GM23338 (cell line): ENCODE measurements at regions not wholly inside any gene's neighbourhood (a gene's known extent, or its start where the extent isn't known, plus 50 kb on each side); places are given as distances from the start of the nearest gene placed in this dataset.

Source experiments
- ATAC-seq: fragments of 200-7000 bp; cut with Tn5 transposase; 3 replicates; pipeline ENCODE4 v1.9.1; 2020
- DNase-seq: peaks from one replicate; pipeline ENCODE4 v3.0.0-alpha.2; 2015; ENCODE audit warnings: low spot score
- H2AFZ ChIP-seq: fragments of 200-600 bp; sonication (generic); 2 replicates; pipeline ENCODE4 v1.8.0; 2016; ENCODE audit warnings: antibody characterized with exemption, mild to moderate bottlenecking, moderate library complexity
- H3F3A ChIP-seq: fragments of 200-600 bp; sonication (generic); replicated peaks from 2 replicates; pipeline ENCODE4 v1.8.0; 2017; ENCODE audit warnings: antibody characterized with exemption, mixed run types, low read depth
- H3K27ac ChIP-seq: fragments of 200-600 bp; sonication (generic); 2 replicates; pipeline ENCODE4 v1.6.1; 2016; ENCODE audit warnings: low read depth
- H3K27me3 ChIP-seq: fragments of 200-600 bp; sonication (generic); 2 replicates; pipeline ENCODE4 v1.8.0; 2016; ENCODE audit warnings: mild to moderate bottlenecking, mixed run types, moderate library complexity; ENCODE audit not compliant: insufficient read depth
- H3K36me3 ChIP-seq: fragments of 200-600 bp; sonication (generic); 2 replicates; pipeline ENCODE4 v1.8.0; 2016; ENCODE audit warnings: mild to moderate bottlenecking; ENCODE audit not compliant: insufficient read depth
- H3K4me1 ChIP-seq: fragments of 200-600 bp; sonication (generic); 2 replicates; pipeline ENCODE4 v1.8.0; 2016; ENCODE audit warnings: mild to moderate bottlenecking, moderate library complexity; ENCODE audit not compliant: insufficient read depth
- H3K4me2 ChIP-seq: fragments of 200-600 bp; sonication (generic); 2 replicates; pipeline ENCODE4 v1.7.1; 2017; ENCODE audit warnings: mixed run types
- H3K4me3 ChIP-seq: fragments of 200-600 bp; sonication (generic); 2 replicates; pipeline ENCODE4 v1.6.1; 2016; ENCODE audit warnings: mixed run types
- H3K79me2 ChIP-seq: fragments of 200-600 bp; sonication (generic); replicated peaks from 2 replicates; pipeline ENCODE4 v1.8.0; 2017; ENCODE audit warnings: mild to moderate bottlenecking; ENCODE audit not compliant: insufficient read depth
- H3K9me2 ChIP-seq: fragments of 200-600 bp; sonication (generic); 2 replicates; pipeline ENCODE4 v1.8.0; 2017; ENCODE audit not compliant: insufficient read depth
- H4K20me1 ChIP-seq: fragments of 200-600 bp; sonication (generic); replicated peaks from 2 replicates; pipeline ENCODE4 v1.8.0; 2017; ENCODE audit warnings: mild to moderate bottlenecking; ENCODE audit not compliant: insufficient read depth
- H3K27ac Mint-ChIP-seq: 2 replicates; pipeline ENCODE4 v1.8.0; 2020; ENCODE audit warnings: inconsistent platforms, mild to moderate bottlenecking, moderate library complexity, mixed read lengths
- H3K27me3 Mint-ChIP-seq: 3 replicates; pipeline ENCODE4 v1.8.0; 2022; ENCODE audit warnings: low read depth, mild to moderate bottlenecking, moderate library complexity, mixed read lengths, inconsistent platforms; ENCODE audit not compliant: insufficient read depth, poor library complexity
- H3K36me3 Mint-ChIP-seq: 3 replicates; pipeline ENCODE4 v1.8.0; 2021; ENCODE audit warnings: low read depth, mild to moderate bottlenecking, inconsistent platforms, moderate library complexity, mixed read lengths
- H3K4me1 Mint-ChIP-seq: 3 replicates; pipeline ENCODE4 v1.8.0; 2020; ENCODE audit warnings: mild to moderate bottlenecking, inconsistent platforms, mixed read lengths
- H3K4me3 Mint-ChIP-seq: 3 replicates; pipeline ENCODE4 v1.8.0; 2021; ENCODE audit warnings: moderate library complexity, mild to moderate bottlenecking, inconsistent platforms, mixed read lengths
- H3K9me3 Mint-ChIP-seq: 3 replicates; pipeline ENCODE4 v1.8.0; 2020; ENCODE audit warnings: moderate library complexity, mild to moderate bottlenecking, inconsistent platforms, mixed read lengths
- CREB1 ChIP-seq: fragments of 250-450 bp; sonication (Bioruptor Pico); IDR thresholded peaks from 2 replicates; pipeline ENCODE4 v1.5.0; 2020; ENCODE audit warnings: low read depth, mild to moderate bottlenecking, moderate library complexity
- CTCF ChIP-seq, 2 experiments: fragments of 200-600 bp in 1 of 2; sonication (generic) in 1 of 2; conservative IDR thresholded peaks; 2 replicates each; pipeline versions ENCODE4 v1.5.1 to v1.6.1; 2016 to 2017; ENCODE audit warnings: antibody characterized with exemption in 2 of 2, low read depth in 2 of 2, mild to moderate bottlenecking in 2 of 2, moderate library complexity in 1 of 2
- ETS1 ChIP-seq: IDR thresholded peaks from 2 replicates; pipeline ENCODE4 v1.6.1; 2016; ENCODE audit warnings: antibody characterized with exemption
- EZH2phosphoT487 ChIP-seq: fragments of 200-600 bp; sonication (generic); IDR thresholded peaks from one replicate; pipeline ENCODE4 v1.8.1; 2018; ENCODE audit warnings: antibody characterized with exemption; ENCODE audit not compliant: unreplicated experiment
- JUNB ChIP-seq: IDR thresholded peaks from one replicate; pipeline ENCODE4 v1.6.1; 2016; ENCODE audit warnings: antibody characterized with exemption; ENCODE audit not compliant: unreplicated experiment
- NANOG ChIP-seq: IDR thresholded peaks from 2 replicates; pipeline ENCODE4 v1.6.1; 2016; ENCODE audit warnings: antibody characterized with exemption, borderline replicate concordance
- REST ChIP-seq: IDR thresholded peaks from one replicate; pipeline ENCODE4 v1.6.1; 2018; ENCODE audit warnings: antibody characterized with exemption; ENCODE audit not compliant: unreplicated experiment
- STAT1 ChIP-seq: IDR thresholded peaks from one replicate; pipeline ENCODE4 v1.6.1; 2016; ENCODE audit warnings: antibody characterized with exemption; ENCODE audit not compliant: unreplicated experiment
- ZNF331 ChIP-seq: fragments of 250-450 bp; sonication (Bioruptor Pico); IDR thresholded peaks from 2 replicates; pipeline ENCODE4 v1.5.0; 2020; ENCODE audit warnings: low read depth, mild to moderate bottlenecking, moderate library complexity
- TF ChIP-seq, protein P1 (sequence below): fragments of 250-450 bp; sonication (Bioruptor Pico); IDR thresholded peaks from 2 replicates; pipeline ENCODE4 v1.5.0; 2020; ENCODE audit warnings: mild to moderate bottlenecking, moderate library complexity

- TF ChIP-seq, protein P1, sequence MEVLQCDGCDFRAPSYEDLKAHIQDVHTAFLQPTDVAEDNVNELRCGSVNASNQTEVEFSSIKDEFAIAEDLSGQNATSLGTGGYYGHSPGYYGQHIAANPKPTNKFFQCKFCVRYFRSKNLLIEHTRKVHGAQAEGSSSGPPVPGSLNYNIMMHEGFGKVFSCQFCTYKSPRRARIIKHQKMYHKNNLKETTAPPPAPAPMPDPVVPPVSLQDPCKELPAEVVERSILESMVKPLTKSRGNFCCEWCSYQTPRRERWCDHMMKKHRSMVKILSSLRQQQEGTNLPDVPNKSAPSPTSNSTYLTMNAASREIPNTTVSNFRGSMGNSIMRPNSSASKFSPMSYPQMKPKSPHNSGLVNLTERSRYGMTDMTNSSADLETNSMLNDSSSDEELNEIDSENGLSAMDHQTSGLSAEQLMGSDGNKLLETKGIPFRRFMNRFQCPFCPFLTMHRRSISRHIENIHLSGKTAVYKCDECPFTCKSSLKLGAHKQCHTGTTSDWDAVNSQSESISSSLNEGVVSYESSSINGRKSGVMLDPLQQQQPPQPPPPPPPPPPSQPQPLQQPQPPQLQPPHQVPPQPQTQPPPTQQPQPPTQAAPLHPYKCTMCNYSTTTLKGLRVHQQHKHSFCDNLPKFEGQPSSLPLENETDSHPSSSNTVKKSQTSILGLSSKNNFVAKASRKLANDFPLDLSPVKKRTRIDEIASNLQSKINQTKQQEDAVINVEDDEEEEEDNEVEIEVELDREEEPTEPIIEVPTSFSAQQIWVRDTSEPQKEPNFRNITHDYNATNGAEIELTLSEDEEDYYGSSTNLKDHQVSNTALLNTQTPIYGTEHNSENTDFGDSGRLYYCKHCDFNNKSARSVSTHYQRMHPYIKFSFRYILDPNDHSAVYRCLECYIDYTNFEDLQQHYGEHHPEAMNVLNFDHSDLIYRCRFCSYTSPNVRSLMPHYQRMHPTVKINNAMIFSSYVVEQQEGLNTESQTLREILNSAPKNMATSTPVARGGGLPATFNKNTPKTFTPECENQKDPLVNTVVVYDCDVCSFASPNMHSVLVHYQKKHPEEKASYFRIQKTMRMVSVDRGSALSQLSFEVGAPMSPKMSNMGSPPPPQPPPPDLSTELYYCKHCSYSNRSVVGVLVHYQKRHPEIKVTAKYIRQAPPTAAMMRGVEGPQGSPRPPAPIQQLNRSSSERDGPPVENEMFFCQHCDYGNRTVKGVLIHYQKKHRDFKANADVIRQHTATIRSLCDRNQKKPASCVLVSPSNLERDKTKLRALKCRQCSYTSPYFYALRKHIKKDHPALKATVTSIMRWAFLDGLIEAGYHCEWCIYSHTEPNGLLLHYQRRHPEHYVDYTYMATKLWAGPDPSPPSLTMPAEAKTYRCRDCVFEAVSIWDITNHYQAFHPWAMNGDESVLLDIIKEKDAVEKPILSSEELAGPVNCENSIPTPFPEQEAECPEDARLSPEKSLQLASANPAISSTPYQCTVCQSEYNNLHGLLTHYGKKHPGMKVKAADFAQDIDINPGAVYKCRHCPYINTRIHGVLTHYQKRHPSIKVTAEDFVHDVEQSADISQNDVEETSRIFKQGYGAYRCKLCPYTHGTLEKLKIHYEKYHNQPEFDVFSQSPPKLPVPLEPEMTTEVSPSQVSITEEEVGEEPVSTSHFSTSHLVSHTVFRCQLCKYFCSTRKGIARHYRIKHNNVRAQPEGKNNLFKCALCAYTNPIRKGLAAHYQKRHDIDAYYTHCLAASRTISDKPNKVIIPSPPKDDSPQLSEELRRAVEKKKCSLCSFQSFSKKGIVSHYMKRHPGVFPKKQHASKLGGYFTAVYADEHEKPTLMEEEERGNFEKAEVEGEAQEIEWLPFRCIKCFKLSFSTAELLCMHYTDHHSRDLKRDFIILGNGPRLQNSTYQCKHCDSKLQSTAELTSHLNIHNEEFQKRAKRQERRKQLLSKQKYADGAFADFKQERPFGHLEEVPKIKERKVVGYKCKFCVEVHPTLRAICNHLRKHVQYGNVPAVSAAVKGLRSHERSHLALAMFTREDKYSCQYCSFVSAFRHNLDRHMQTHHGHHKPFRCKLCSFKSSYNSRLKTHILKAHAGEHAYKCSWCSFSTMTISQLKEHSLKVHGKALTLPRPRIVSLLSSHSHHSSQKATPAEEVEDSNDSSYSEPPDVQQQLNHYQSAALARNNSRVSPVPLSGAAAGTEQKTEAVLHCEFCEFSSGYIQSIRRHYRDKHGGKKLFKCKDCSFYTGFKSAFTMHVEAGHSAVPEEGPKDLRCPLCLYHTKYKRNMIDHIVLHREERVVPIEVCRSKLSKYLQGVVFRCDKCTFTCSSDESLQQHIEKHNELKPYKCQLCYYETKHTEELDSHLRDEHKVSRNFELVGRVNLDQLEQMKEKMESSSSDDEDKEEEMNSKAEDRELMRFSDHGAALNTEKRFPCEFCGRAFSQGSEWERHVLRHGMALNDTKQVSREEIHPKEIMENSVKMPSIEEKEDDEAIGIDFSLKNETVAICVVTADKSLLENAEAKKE: no peak
- no peak for TF ChIP-seq ZNF331
- TF ChIP-seq CREB1 (CRISPR knock-in tag): no peak
- TF ChIP-seq JUNB: no peak
- no peak for TF ChIP-seq CTCF (conservative IDR thresholded peaks at IDR 0.05; ENCODE audit: low read depth in 2 of 2)
Measured at GRCh38 chr14:26191671-26192070, 406.2 kb downstream of the NOVA1 start (continued).

DNA sequence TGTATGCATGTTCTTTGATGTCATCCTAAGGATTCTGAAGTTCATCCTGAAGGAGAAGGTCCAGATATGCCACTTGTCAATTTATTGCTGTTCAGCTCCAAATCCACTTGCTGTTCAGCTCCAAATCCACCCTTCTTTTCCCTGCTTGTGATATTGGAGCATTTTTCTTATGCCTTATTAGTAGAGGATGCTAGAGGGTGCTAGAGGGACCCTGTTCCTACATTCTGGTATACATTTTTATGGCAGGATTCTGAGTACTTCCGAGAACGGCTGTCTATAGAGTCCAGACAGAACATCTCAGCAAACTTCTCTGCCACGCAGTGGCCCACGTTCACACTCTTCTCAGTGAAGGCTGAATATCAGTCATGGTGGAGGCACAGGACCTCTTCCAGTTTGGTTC, 406.7 kb downstream of the NOVA1 start:
- peak; percentile 14 for DNase-seq
- H3K4me3 Mint-ChIP-seq: no peak overlapping the region
- ATAC-seq: no peak

More for the DNA sequence above, 406.7 kb downstream of the NOVA1 start:
- Histone ChIP-seq H3K79me2 (no peaks in the 10 kb centered on the region), H3K4me2 (no peak overlapping the region), H3F3A (no peaks in the 10 kb centered on the region), H3K9me2 (peaks cover 3% of the 10 kb centered on the region; the same call in 1 of the 2 replicates), H3K27me3 (no peaks in the 10 kb centered on the region), H4K20me1 (no peaks in the 10 kb centered on the region), H3K27ac (no peak overlapping the region), H2AFZ (no peak overlapping the region), H3K4me1 (no peaks in the 10 kb centered on the region), H3K4me3 (no peak overlapping the region), H3K36me3 (no peaks in the 10 kb centered on the region)
- no peaks in the 10 kb centered on the region for H3K9me3 Mint-ChIP-seq
- H3K4me1 Mint-ChIP-seq: no peaks in the 10 kb centered on the region
- no peaks in the 10 kb centered on the region for H3K36me3 Mint-ChIP-seq
- no peak overlapping the region for H3K27ac Mint-ChIP-seq
- H3K27me3 Mint-ChIP-seq: peaks cover 2% of the 10 kb centered on the region
- TF ChIP-seq CREB1 (CRISPR knock-in tag): no peak
- no peak for TF ChIP-seq ETS1
- TF ChIP-seq NANOG: no peak
- TF ChIP-seq ZNF331: no peak
- TF ChIP-seq REST: no peak
- TF ChIP-seq CTCF (conservative IDR thresholded peaks at IDR 0.05; ENCODE audit: low read depth in 2 of 2): peak; percentile 24 to 31; a peak in 3 of 4 replicates
- no peak for TF ChIP-seq JUNB
- TF ChIP-seq STAT1: no peak
- no peak for TF ChIP-seq EZH2phosphoT487
